ENCODE measurements at regions not wholly inside any gene's neighbourhood (a gene's known extent, or its start where the extent isn't known, plus 50 kb on each side); places are given as distances from the start of the nearest gene placed in this dataset.

- TF ChIP-seq REST (IDR thresholded peaks at IDR 0.05; ENCODE audit: insufficient read depth in 1 of 2, low read depth in 2 of 2, low read length in 1 of 2): no peak
- TF ChIP-seq TCF7L2 (IDR thresholded peaks at IDR 0.05; ENCODE audit: low read depth, low read length): no peak
- Histone ChIP-seq H3K4me1 (ENCODE audit: control insufficient read depth, insufficient read depth, low read length) (no peaks in the 10 kb centered on the region), H3K4me3 (ENCODE audit: low read depth in 2 of 2, low read length in 2 of 2) (no peak overlapping the region), H3K27ac (ENCODE audit: low read length) (no peak overlapping the region), H3K9me3 (ENCODE audit: control insufficient read depth, insufficient read depth, low read depth, low read length) (no peaks in the 10 kb centered on the region), H3K36me3 (ENCODE audit: control insufficient read depth, insufficient read depth, low read length) (no peaks in the 10 kb centered on the region), H3K27me3 (ENCODE audit: control insufficient read depth, insufficient read depth, low read length) (no peaks in the 10 kb centered on the region)
- BruUV-seq (replicated peaks): no TSS peak
- intact Hi-C loops (cut with micrococcal nuclease; ENCODE audit: unreplicated experiment): loop anchor here (10.0 kb wide), 1 partner anchor 331 kb away; no protein-coding TSS in a partner anchor
- ChIA-PET CTCF (no interaction called here), POLR2A (no interaction called here)
- in situ Hi-C loops (cut with HindIII; ENCODE audit: low pct_unique_long_range_greater_than_20kb, low sequenced_read_pairs): no loop called here
- no peak for DNase-seq (ENCODE audit: low read depth, low spot score)
- 0 out of 2 replicates have a peak, but pooled peaks have one; percentile 39 for ATAC-seq
Measured at GRCh38 chr7:28293527-28293835, 112.9 kb upstream of the JAZF1 start.

GRCh38 chr7:28296571-28297483, 115.5 kb upstream of the CREB5 start:
- Histone ChIP-seq H3K27ac (ENCODE audit: low read length) (no peak overlapping the region), H3K4me3 (ENCODE audit: low read depth in 2 of 2, low read length in 2 of 2) (no peak overlapping the region), H3K4me1 (ENCODE audit: control insufficient read depth, insufficient read depth, low read length) (no peaks in the 10 kb centered on the region), H3K9me3 (ENCODE audit: control insufficient read depth, insufficient read depth, low read depth, low read length) (no peaks in the 10 kb centered on the region), H3K27me3 (ENCODE audit: control insufficient read depth, insufficient read depth, low read length) (peaks cover 2% of the 10 kb centered on the region; the same call in 1 of the 2 replicates), H3K36me3 (ENCODE audit: control insufficient read depth, insufficient read depth, low read length) (no peaks in the 10 kb centered on the region)
- no peak for ATAC-seq
- intact Hi-C loops (cut with micrococcal nuclease; ENCODE audit: unreplicated experiment): loop anchor here (5.0 to 10.0 kb wide), 3 partner anchors 90 to 555 kb away; no protein-coding TSS in a partner anchor
- ChIA-PET CTCF (interaction anchor here (0.9 kb wide), 1 partner anchor 62 kb away, joined by 3 read pairs; no protein-coding TSS in a partner anchor), POLR2A (no interaction called here)
- TF ChIP-seq CTCF (IDR thresholded peaks at IDR 0.05) (peak; percentile 79), POLR2AphosphoS5 (IDR thresholded peaks at IDR 0.05; ENCODE audit: low read depth, low read length) (no peak)
- BruUV-seq (replicated peaks): no TSS peak
- DNase-seq (ENCODE audit: low read depth, low spot score): no peak
- in situ Hi-C loops (cut with HindIII; ENCODE audit: low pct_unique_long_range_greater_than_20kb, low sequenced_read_pairs): no loop called here

- no peaks in the 10 kb centered on the region for H3K4me1 ChIP-seq (ENCODE audit: control insufficient read depth, insufficient read depth, low read length)
- no peaks in the 10 kb centered on the region for H3K36me3 ChIP-seq (ENCODE audit: control insufficient read depth, insufficient read depth, low read length)
- in situ Hi-C loops (cut with HindIII; ENCODE audit: low pct_unique_long_range_greater_than_20kb, low sequenced_read_pairs) (no loop called here), intact Hi-C loops (cut with micrococcal nuclease; ENCODE audit: unreplicated experiment) (loop anchor here (5.0 to 10.0 kb wide), 3 partner anchors 89 to 554 kb away; no protein-coding TSS in a partner anchor)
- CTCF ChIA-PET: no interaction called here
- POLR2A ChIA-PET: no interaction called here
- peaks cover 2% of the 10 kb centered on the region; the same call in 1 of the 2 replicates for H3K27me3 ChIP-seq (ENCODE audit: control insufficient read depth, insufficient read depth, low read length)
- ATAC-seq: no peak
- no peak overlapping the region for H3K27ac ChIP-seq (ENCODE audit: low read length)
- H3K4me3 ChIP-seq (ENCODE audit: low read depth in 2 of 2, low read length in 2 of 2): no peak overlapping the region
- no peaks in the 10 kb centered on the region for H3K9me3 ChIP-seq (ENCODE audit: control insufficient read depth, insufficient read depth, low read depth, low read length)
- no peak for TF ChIP-seq CTCF (IDR thresholded peaks at IDR 0.05)
- no peak for TF ChIP-seq POLR2AphosphoS5 (IDR thresholded peaks at IDR 0.05; ENCODE audit: low read depth, low read length)
- TF ChIP-seq TCF7L2 (IDR thresholded peaks at IDR 0.05; ENCODE audit: low read depth, low read length): no peak
- no peak for TF ChIP-seq REST (IDR thresholded peaks at IDR 0.05; ENCODE audit: insufficient read depth in 1 of 2, low read depth in 2 of 2, low read length in 1 of 2)
- no peak for TF ChIP-seq SIN3A (IDR thresholded peaks at IDR 0.05; ENCODE audit: borderline replicate concordance, insufficient read depth, low read depth, low read length)
- no peak for DNase-seq (ENCODE audit: low read depth, low spot score)
- BruUV-seq (replicated peaks): no TSS peak
Measured at GRCh38 chr7:28297801-28298459, 114.4 kb upstream of the CREB5 start.

All from Panc1 (cell line).